A673 (cell line): ENCODE measurements at regions not wholly inside any gene's neighbourhood (a gene's known extent, or its start where the extent isn't known, plus 50 kb on each side); places are given as distances from the start of the nearest gene placed in this dataset.

ENCODE experiments used
- BruUV-seq: library from RNA; stranded (reverse); fragments of 400-500 nt; replicated peaks from 2 replicates; lab custom pipeline; 2021; lab: Mats Ljungman, UMichigan
- CTCF ChIA-PET: fragments of 300-600 bp; sonication (Branson Sonifier 250); formaldehyde crosslinking; loops from one replicate; lab custom pipeline; 2022; ENCODE audit warnings: antibody characterized with exemption; lab: Charles Lee
- POLR2A ChIA-PET: fragments of 300-600 bp; sonication (Branson Sonifier 250); formaldehyde crosslinking; loops from one replicate; lab custom pipeline; 2022; ENCODE audit warnings: antibody characterized with exemption; ENCODE audit not compliant: low non-redundant PET; lab: Charles Lee
- DNase-seq: peaks from one replicate; pipeline ENCODE4 v3.0.0-alpha.2; 2015; ENCODE audit warnings: low spot score
- H3K27ac ChIP-seq: fragments of 200-600 bp; sonication (generic); 2 replicates; pipeline ENCODE4 v1.5.1; 2016; ENCODE audit warnings: mixed run types, low read depth, mild to moderate bottlenecking, mixed read lengths, antibody characterized with exemption, low read length; ENCODE audit not compliant: poor library complexity, severe bottlenecking
- H3K27me3 ChIP-seq: fragments of 200-600 bp; sonication (generic); replicated peaks from 2 replicates; pipeline ENCODE4 v1.6.1; 2017; ENCODE audit warnings: mixed run types, low read depth, mild to moderate bottlenecking, mixed read lengths, antibody characterized with exemption, low read length; ENCODE audit not compliant: insufficient read depth, poor library complexity
- H3K36me3 ChIP-seq: fragments of 200-600 bp; sonication (generic); 2 replicates; pipeline ENCODE4 v1.6.1; 2016; ENCODE audit warnings: mixed run types, mild to moderate bottlenecking, mixed read lengths, antibody characterized with exemption, low read length; ENCODE audit not compliant: insufficient read depth, poor library complexity, severe bottlenecking
- H3K4me1 ChIP-seq: fragments of 200-600 bp; sonication (generic); 2 replicates; pipeline ENCODE4 v1.6.1; 2017; ENCODE audit warnings: mixed run types, mild to moderate bottlenecking, mixed read lengths, antibody characterized with exemption, low read length; ENCODE audit not compliant: insufficient read depth, poor library complexity, severe bottlenecking
- H3K4me3 ChIP-seq: fragments of 200-600 bp; sonication (generic); 2 replicates; pipeline ENCODE4 v1.5.1; 2016; ENCODE audit warnings: low read depth, mixed run types, mild to moderate bottlenecking, mixed read lengths, low read length; ENCODE audit not compliant: poor library complexity, severe bottlenecking
- H3K9me3 ChIP-seq: fragments of 200-600 bp; sonication (generic); 2 replicates; pipeline ENCODE4 v1.6.1; 2016; ENCODE audit warnings: mixed run types, low read depth, mild to moderate bottlenecking, mixed read lengths, antibody characterized with exemption, low read length; ENCODE audit not compliant: poor library complexity, severe bottlenecking
- EZH2 ChIP-seq: fragments of 200-600 bp; sonication (generic); IDR thresholded peaks from 2 replicates; pipeline ENCODE4 v1.6.1; 2017; ENCODE audit warnings: borderline replicate concordance, low read depth, mild to moderate bottlenecking, mixed read lengths, antibody characterized with exemption, low read length; ENCODE audit not compliant: poor library complexity, severe bottlenecking
- intact Hi-C: fragments of 100-400 bp; cut with micrococcal nuclease; formaldehyde crosslinking; loops from one replicate; pipeline ENCODE4 v1.10.0; 2022; ENCODE audit not compliant: unreplicated experiment
- TF ChIP-seq, protein P1 (sequence below): fragments of 300-800, 200-600 bp; sonication (generic); conservative IDR thresholded peaks from 2 replicates; pipeline ENCODE4 v1.5.1; 2017; ENCODE audit warnings: low read depth, mild to moderate bottlenecking, antibody characterized with exemption, low read length, moderate library complexity, mixed read lengths

DNA sequence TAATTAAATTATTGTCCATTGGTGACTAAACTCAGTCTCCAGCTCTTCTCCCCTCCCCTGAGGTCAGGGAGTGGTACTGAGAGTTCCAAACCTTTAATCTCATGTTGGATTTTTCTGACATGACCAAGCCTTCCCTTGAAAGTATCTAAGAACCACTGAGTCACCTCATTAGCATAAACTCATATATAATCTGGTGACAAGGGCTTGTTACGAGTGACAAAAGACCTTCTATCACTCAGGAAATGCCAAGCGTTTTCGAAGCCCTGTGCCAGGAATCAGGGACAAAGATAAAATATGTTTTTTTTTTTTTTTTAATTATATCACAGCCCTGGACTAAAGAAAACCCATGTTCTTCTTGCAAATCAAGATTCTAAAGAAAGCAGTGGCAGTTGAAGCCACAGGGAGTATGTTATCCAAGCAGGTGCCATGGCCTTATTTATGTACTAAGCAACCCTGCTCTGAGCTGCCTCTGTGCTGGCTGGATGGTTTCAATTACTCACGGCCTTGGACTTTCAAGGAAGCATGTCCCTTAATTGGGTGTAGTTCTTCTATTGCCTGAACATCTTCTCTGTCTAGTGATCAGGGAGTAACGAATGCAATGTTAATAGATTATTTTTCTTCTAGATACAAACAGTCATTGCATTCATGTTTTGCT is 169.0 kb upstream of the PRKCQ start:
- no peak for TF ChIP-seq EZH2
- TF ChIP-seq, protein P1, sequence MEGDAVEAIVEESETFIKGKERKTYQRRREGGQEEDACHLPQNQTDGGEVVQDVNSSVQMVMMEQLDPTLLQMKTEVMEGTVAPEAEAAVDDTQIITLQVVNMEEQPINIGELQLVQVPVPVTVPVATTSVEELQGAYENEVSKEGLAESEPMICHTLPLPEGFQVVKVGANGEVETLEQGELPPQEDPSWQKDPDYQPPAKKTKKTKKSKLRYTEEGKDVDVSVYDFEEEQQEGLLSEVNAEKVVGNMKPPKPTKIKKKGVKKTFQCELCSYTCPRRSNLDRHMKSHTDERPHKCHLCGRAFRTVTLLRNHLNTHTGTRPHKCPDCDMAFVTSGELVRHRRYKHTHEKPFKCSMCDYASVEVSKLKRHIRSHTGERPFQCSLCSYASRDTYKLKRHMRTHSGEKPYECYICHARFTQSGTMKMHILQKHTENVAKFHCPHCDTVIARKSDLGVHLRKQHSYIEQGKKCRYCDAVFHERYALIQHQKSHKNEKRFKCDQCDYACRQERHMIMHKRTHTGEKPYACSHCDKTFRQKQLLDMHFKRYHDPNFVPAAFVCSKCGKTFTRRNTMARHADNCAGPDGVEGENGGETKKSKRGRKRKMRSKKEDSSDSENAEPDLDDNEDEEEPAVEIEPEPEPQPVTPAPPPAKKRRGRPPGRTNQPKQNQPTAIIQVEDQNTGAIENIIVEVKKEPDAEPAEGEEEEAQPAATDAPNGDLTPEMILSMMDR: no peak
- Histone ChIP-seq H3K27me3 (no peaks in the 10 kb centered on the region), H3K9me3 (peaks cover 5% of the 10 kb centered on the region), H3K36me3 (no peaks in the 10 kb centered on the region), H3K27ac (peak overlapping the region; percentile 85), H3K4me1 (peaks cover 52% of the 10 kb centered on the region), H3K4me3 (no peak overlapping the region)
- peak; percentile 96 for DNase-seq
- POLR2A ChIA-PET: interaction anchor here (0.6 to 0.7 kb wide), 2 partner anchors 38 to 354 kb away, joined by 3 to 12 read pairs; no protein-coding TSS in a partner anchor
- no TSS peak for BruUV-seq
- intact Hi-C loops: loop anchor here (1.0 to 10.0 kb wide), 2 partner anchors 30 to 166 kb away; no protein-coding TSS in a partner anchor
- CTCF ChIA-PET: no interaction called here

GRCh38 chr10:6748029-6748428 is 168.0 kb upstream of the PRKCQ start:
- Histone ChIP-seq H3K36me3 (no peaks in the 10 kb centered on the region), H3K4me1 (peaks cover 47% of the 10 kb centered on the region), H3K9me3 (peaks cover 5% of the 10 kb centered on the region), H3K27ac (peak overlapping the region; percentile 85), H3K27me3 (no peaks in the 10 kb centered on the region), H3K4me3 (no peak overlapping the region)
- CTCF ChIA-PET: no interaction called here
- intact Hi-C loops: loop anchor here (10.0 kb wide), 1 partner anchor 167 kb away; no protein-coding TSS in a partner anchor
- DNase-seq: no peak
- POLR2A ChIA-PET: no interaction called here
- no peak for TF ChIP-seq EZH2
- TF ChIP-seq, protein P1: no peak
- no TSS peak for BruUV-seq

DNA sequence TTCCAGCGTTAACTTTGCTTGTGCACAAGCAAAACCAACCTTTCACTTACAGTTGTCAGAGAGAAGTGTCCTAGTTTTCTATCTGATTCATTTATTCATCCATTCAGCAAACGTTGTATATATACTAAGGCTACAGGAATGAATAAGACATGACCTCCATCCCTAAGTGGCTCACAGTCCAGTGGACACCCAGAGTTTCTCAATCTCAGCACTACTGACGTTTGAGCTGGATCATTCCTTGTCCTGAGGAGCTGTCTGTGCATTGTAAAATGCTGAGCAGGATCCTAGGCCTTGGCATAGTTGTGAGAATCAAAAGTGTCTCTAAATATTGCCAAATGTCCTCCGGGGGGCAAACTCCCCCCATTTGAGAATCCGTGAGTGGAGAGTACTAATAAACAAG is 166.7 kb upstream of the PRKCQ start:
- intact Hi-C loops: loop anchor here (10.0 kb wide), 1 partner anchor 168 kb away; no protein-coding TSS in a partner anchor
- POLR2A ChIA-PET: no interaction called here
- Histone ChIP-seq H3K4me1 (peaks cover 51% of the 10 kb centered on the region), H3K36me3 (no peaks in the 10 kb centered on the region), H3K4me3 (no peak overlapping the region), H3K9me3 (peaks cover 5% of the 10 kb centered on the region), H3K27me3 (no peaks in the 10 kb centered on the region), H3K27ac (no peak overlapping the region)
- no TSS peak for BruUV-seq
- CTCF ChIA-PET: no interaction called here
- TF ChIP-seq, protein P1: peak; percentile 28; the same call in 1 of the 2 replicates
- no peak for TF ChIP-seq EZH2
- peak; percentile 60 for DNase-seq
